NT2/D1 (cell line): ENCODE measurements at regions not wholly inside any gene's neighbourhood (a gene's known extent, or its start where the extent isn't known, plus 50 kb on each side); places are given as distances from the start of the nearest gene placed in this dataset.

Source experiments
- SUZ12 ChIP-seq: IDR thresholded peaks from 2 replicates; pipeline ENCODE4 v1.6.1; 2011; ENCODE audit not compliant: insufficient read length, insufficient read depth; ENCODE audit errors: extremely low read depth
- YY1 ChIP-seq: IDR thresholded peaks from 2 replicates; pipeline ENCODE4 v1.6.1; 2011; ENCODE audit not compliant: insufficient read length, insufficient read depth
- ZNF274 ChIP-seq: IDR thresholded peaks from 2 replicates; pipeline ENCODE4 v1.6.1; 2011; ENCODE audit warnings: mild to moderate bottlenecking, low read depth, low read length

DNA sequence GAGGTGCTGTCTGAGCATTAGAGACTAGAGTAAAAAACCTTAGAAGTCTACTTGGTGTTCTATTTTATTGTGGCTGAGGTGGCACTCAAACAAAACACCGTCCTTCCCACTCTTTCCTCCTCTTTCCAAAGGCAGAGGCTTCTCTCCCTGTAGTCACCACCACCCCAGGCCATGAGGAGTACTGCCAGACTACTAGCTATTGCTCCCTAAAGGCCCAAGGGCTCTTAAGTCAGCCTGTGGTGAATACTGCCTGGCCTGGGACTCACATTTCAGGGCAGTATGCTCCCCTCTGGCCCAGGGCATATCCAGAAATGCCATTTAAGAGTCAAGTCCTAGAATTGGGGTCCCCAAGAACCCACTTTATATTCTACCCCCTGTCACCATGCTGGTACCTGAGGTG lies 309.7 kb upstream of the IMPG1 start:
- TF ChIP-seq YY1: no peak
- no peak for TF ChIP-seq SUZ12
- no peak for TF ChIP-seq ZNF274
